Ramos (cell line): ENCODE measurements at regions not wholly inside any gene's neighbourhood (a gene's known extent, or its start where the extent isn't known, plus 50 kb on each side); places are given as distances from the start of the nearest gene placed in this dataset.

Experiments used
- in situ Hi-C: fragments of 300-500 bp; cut with MboI; formaldehyde crosslinking; loops from one replicate; pipeline ENCODE4 v1.14.3; 2022; ENCODE audit warnings: low sequenced_read_pairs; ENCODE audit not compliant: unreplicated experiment

DNA sequence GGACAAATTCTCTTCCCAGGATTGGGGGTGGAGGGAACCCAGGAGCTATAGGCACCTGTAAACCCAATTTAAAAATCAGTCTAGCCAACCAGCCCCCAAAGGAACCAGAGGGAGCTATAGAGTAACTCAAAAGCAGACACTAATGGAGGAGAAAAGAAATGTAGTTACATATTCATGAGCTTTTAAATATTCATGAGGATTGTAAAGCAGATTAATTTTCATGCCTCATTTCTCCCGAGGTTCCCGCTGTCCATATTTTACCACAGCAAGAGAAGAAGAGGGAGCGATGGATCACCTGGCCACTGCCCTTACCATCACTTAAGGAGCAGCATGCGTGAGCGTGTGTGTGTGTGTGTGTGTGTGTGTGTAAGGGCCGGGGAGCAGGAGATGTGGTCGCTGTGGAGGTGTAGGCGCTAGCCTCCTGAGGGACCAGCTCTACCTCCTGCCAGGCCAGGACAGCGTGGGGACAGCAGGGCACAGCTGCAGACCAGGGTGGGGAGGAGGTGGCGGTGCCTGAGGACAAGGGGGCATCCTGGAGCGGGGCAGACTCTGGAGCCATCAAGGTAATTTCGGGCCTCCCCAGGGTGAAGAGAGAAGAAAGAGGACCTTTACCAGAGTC, 100.7 kb upstream of the THY1 start:
- in situ Hi-C loops, result no loop called here

DNA sequence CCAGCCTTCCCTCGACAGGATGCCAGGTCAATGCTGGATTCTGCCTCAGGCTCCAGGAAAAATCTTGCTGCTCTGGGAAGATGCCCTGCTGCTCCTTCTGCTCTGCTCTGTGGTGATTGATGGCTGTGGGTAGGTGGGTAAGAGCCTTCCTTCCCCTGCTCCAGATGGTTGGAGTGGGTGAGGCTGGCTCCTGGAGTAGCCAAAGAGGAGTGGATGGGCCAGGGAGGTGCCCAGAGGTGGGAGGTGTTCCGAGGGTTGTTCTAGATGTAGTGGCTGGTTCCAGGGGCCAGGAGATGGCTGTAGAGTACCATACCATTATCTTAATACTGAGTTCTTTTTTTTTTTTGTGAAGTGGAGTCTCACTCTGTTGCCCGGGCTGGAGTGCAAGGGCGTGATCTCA, 99.6 kb upstream of the THY1 start:
- in situ Hi-C loops, result no loop called here

DNA sequence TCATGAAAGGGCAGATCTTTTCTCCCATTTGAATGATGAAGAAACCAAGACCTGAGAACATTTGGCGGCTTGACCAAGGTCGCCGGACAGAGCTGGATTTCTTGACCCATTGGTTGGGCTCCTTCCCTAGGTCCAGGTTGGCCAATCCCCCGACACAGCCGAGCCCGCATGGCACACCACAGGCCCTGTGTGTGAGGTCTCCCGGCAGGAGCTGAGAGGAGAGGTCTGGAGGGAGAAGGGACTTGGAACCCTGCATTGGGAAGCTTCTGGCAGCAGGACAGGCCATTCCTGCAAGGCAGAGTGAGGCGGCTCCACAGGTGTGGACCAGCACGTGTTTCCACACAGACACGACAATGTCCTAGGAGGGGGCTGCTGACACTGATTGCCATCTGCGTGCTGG, 98.6 kb upstream of the THY1 start:
- in situ Hi-C loops, result no loop called here

- in situ Hi-C loops, result no loop called here
Observed at GRCh38 chr11:119520966-119521365, 98.0 kb upstream of the THY1 start.

GRCh38 chr11:119520400-119520799, 97.4 kb upstream of the THY1 start:
- in situ Hi-C loops, result no loop called here

- in situ Hi-C loops, result no loop called here
Observed at GRCh38 chr11:119519796-119520195, 96.8 kb upstream of the THY1 start.

GRCh38 chr11:119518746-119519730, 96.1 kb upstream of the THY1 start:
- in situ Hi-C loops, result no loop called here

GRCh38 chr11:119515771-119516400, 92.9 kb upstream of the THY1 start:
- in situ Hi-C loops, result no loop called here

- in situ Hi-C loops, result no loop called here
Observed at GRCh38 chr11:119513806-119514170, 90.8 kb upstream of the THY1 start.

DNA sequence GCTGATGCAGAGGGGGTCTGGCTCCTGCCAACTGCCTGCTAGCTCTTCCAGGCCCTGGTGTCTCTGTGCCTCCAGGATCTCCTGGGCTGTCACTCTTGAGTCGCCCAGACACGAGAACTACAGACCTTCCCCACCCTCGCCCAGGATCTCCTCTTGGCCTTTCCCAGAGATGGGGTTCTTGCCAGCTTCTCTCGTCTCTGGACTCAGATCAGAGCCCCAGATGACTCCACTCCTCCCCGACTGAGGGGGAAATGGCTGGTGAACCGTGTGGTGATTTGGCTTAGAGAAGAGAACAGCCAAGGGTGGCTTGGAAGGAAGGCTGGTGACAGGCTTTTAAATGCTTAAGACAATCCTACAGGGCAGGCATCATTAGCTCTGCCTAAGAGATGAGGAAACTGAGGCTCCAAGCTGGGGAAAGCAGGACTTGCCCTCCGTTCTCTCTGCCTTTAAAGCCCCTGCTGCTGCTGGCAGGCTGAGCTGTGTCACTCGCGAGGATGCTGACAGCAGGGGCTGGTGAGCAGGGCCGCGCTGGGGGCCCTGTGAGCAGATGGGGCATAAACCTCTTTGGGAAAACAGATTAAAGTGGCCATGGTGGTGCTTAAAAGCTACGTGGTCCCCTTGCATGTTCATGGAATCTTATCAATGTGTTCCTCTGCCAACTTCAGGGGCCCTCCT, 90.3 kb upstream of the THY1 start:
- in situ Hi-C loops, result no loop called here

DNA sequence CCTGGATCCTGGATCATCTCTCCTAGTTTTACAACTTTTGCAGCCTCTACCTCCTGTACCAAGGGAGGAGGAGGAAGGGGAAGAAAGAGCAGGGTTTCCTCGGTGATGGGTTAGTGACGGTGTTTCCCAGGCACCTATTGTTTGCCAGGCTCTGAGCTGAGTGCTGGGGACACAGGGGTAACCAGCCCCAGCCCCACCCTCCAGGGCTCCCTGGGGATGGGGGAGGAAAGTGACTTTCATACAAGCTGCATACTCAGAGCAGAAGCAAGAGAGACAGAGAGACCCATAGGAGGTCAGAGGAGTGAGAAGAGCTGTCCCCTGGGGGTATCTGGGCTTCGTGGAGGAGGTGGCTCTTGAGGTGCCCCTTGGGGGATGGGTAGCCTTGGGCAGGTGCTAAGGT, 89.4 kb upstream of the THY1 start:
- in situ Hi-C loops, result no loop called here

DNA sequence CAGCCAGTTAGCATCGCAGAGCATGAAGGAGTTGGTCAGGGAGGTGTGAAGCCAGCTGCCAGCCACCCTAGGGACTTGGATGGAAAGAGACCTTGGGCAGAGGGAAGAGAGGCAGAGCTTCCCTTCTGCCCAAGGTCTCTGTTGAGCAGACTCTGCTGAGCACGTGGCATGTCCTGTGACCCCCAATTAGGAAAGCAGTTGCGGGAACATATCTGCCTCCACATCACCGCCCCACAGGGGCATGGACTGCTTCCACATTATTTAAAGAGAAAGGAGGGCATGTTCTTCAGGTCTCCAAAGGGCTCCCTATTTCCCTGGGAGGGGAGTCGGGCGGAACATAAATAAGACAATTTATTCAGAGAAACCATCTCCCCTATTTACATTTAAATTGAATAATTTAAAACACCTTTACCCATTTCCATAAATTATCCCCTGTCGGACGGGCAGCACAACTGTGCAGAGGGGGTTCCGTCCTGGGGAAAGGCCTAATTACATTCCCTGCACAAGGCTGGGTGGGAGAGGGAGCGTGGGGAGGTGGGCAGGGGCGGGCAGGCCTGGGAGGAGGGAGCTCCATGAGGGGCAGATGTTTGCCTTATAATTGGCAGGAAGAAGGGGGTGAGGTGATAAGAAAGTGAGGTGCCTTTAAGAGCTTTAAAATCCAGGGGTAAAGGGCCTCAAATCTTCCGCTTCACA, 88.8 kb upstream of the THY1 start:
- in situ Hi-C loops, result no loop called here

- in situ Hi-C loops, result no loop called here
Observed at GRCh38 chr11:119509969-119510401, 87.0 kb upstream of the THY1 start.

- in situ Hi-C loops, result no loop called here
Observed at GRCh38 chr11:119509282-119509841, 86.4 kb upstream of the THY1 start.

- in situ Hi-C loops, result no loop called here
Observed at GRCh38 chr11:119506436-119506835, 83.5 kb upstream of the THY1 start.

GRCh38 chr11:119505861-119506260, 82.9 kb upstream of the THY1 start:
- in situ Hi-C loops, result no loop called here

- in situ Hi-C loops, result no loop called here
Observed at GRCh38 chr11:119505071-119505470, 82.1 kb upstream of the THY1 start.

GRCh38 chr11:119504371-119504770, 81.4 kb upstream of the THY1 start:
- in situ Hi-C loops, result no loop called here

DNA sequence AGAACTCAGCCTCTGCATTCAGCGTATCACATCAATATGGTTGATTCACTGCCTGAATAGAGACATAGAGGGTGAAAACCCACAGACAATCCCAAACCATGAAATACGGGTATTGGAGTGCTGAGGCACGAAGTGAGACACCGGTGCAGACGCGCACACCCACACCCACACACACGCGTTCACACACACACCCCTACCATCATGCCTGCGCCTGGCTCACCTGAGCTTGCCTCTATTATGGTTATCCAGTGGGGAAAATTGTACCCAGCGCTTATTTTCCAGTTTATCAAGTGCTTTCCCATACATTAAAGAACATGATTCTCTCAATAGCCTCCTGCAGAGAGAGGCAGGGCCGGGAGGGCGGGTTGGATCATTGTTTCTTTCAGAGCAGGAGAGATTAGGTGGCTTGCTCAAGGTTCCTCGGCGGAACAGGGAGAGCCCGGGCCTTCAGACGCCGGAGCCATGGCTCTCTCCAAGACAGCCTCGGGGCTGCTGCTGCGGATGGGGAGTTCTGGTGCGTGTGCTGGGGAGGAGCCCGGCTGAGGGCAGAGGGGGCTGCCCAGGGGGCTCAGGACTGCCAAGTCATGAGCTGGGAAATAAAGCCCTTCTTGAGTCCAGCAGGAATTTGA, 78.9 kb upstream of the THY1 start:
- in situ Hi-C loops, result no loop called here
